GM21526 (cell line): ENCODE measurements at regions not wholly inside any gene's neighbourhood (a gene's known extent, or its start where the extent isn't known, plus 50 kb on each side); places are given as distances from the start of the nearest gene placed in this dataset.
"Not testable (repeated sequence)": the region's sequence is repeated elsewhere in the genome, so short reads cannot be mapped to it uniquely, and the experiment has no call there.

Experiments
- ATAC-seq: cut with Tn5 transposase; IDR thresholded peaks from one replicate; pipeline ENCODE4 v1.9.1; 2021; ENCODE audit warnings: moderate library complexity; ENCODE audit not compliant: unreplicated experiment, low FRiP score

DNA sequence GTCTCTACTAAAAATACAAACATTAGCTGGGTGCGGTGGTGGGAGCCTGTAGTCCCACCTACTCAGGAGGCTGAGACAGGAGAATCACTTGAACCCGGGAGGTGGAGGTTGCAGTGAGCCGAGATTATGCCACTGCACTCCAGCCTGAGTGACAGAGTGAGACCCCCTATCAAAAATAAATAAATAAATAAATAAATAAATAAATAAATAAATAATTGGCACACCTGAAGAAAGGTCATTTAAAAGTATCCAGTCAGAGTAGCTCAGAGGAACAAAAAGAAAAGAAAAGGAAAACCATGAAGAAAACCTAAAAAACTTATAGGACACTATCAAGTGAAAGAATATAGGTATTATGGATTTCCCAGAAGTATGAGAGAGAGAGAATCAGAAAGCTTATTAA is 330.1 kb upstream of the AR start:
- not testable (repeated sequence) for ATAC-seq

DNA sequence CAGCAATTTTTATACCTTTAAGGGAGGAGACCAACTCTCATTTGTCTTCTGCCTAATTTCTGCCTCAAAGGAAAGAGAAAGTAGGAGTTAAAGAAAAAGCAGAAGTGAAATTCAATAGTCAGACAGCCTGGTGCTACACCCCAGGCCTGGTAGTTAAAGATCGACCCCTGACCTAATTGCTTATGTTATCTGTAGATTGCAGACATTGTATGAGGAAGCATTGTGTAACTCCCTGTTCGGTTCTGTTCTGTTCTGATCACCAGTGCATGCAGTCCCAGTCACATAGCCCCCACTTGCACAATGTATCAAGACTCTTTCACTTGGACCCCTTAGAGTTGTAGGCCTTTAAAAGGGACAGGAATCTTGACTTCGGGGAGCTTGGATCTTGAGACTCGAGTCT is 335.9 kb upstream of the AR start:
- ATAC-seq: no peak

DNA sequence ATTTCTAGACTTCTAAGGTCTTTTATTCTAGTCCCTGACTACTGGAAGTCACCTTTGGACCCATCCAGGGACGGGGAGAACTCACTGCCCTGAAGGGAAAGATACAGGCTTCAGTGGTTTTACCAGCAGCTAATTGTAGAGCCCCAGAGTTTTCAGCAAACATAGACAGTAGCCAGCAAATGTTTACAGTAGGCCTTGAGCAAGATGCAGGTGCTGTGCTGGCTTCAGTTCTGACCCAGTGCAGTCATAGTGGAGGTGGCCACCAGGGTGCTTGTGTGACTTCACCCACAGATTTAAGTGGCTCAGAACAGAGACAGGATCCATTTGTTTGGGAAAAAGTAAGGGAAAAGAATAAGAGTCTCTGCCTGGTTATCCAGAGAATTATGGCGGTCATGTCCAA is 384.4 kb upstream of the AR start:
- no peak for ATAC-seq

DNA sequence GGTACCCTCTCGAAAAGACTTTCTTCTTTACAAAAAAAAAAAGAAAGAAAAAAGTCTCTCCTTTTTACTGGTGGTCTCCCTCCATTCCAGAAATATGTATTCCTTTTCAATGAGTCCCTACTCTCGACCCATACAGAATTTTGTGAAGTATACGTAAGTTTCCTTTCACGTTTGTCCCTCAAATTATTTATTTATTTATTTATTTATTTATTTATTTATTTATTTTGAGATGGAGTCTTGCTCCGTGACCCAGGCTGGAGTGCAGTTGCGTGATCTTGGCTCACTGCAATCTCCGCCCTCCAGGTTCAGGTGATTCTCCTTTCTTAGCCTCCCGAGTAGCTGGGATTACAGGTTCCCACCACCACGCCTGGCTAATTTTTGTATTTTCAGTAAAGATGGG is 429.2 kb upstream of the AR start:
- no peak for ATAC-seq

DNA sequence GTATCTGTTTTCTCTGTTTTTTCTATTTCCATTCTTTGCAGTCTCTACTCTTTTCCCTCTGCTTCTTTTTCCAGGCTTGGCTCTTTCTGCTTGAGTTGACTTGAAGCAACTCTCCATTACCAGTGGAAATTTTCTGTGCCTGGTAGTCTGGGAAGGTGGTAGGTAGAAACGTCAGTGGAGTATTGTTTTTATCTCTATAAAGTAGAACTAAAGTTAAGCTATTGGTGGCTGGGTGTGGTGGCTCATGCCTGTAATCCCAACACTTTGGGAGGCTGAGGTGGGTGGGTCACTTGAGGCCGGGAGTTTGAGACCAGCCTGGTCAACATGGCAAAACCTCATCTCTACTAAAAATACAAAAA is 438.1 kb upstream of the AR start:
- no peak for ATAC-seq

DNA sequence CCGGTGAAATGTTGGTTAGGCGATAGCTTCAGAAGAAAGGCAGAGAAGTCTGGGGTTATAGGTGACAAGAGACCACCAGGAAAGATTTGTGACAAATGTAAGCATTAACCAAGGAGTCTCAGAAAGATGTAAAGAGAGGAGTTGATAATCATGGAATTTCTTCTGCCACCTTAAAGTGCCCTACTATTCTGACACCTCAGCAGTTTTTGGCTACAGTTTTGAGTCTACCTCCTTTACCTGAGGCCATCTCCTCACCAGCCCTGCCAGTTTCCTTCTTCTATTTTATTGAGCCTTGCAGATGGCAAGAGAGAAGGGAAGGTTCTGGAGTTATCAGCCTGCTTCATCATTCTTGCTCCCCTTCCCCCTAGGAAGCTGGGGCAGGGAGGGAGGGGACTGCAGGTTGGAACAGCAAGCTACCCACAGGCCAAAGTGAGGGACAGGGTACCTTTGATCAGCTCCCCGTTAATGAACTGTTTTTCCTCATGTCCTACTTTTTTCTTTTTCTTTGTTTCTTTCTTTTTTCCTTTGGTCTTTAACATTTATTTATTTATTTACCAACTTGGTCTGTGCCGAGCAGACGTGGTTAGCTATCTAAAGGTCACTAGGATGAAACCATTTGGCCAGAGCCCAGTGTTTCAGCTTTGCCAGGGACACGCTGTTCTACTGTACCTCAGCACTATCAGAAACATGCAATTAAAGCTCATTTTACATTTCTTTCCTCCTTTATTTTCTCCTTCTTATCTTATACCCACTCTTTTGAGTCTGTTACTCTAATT is 438.7 kb upstream of the AR start:
- ATAC-seq: no peak

DNA sequence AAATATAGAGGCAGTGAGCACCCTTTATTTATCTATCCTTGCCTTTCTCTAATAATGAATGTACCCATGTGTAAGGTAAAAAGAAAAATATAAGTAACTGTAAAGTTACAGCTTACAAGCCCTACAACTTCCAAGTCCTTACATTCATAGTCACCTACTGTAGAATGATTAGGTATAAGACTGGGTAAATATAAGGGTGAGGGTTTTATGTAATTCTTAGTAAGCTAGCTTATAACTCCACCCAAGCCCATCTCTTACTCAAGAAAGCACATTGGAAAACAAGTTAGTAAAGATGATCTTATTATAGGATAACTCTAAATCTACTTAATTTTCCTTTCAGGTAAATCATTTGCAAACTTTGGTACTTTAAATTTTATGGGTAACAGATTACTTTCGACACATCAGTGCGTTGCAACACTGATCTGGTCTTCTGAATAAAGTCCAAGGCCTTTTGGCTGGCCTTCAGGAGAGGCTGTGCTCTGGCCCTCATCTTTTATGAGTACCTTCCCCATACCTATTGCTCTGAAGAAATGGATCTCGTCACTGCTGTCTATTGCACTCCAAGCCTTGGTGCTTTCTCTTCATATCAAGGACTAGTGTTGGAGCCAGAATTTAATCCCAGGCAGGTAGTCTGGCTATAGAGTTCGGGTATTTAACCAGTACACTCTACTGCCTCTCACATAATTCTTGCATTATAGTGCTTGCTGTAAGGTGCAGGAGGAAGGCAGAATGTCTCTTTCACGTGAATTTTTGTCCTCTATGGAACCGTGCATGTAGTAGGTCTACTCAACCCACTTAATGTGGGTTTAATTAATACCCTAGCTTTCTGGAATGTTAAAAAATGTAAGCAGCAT is 443.6 kb upstream of the AR start:
- no peak for ATAC-seq

DNA sequence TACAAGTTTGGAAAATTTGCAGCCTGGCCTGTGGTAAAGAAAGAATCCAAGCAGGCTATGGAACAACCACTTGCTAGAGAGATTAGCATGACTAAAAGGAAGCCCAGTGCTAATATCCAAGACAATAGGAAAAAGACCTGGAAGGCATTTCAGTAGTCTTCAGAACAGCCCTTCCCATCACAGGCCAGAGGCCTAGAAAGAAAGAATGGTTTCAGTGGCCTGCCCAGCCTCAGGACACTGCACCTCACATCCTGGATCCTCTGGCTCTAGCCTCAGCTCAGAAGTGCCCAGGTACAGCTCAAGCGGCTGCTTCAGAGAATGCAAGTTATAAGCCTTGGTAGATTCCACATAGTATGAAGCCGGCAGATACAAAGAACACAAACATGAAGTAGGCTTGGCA is 449.8 kb upstream of the AR start:
- no peak for ATAC-seq

DNA sequence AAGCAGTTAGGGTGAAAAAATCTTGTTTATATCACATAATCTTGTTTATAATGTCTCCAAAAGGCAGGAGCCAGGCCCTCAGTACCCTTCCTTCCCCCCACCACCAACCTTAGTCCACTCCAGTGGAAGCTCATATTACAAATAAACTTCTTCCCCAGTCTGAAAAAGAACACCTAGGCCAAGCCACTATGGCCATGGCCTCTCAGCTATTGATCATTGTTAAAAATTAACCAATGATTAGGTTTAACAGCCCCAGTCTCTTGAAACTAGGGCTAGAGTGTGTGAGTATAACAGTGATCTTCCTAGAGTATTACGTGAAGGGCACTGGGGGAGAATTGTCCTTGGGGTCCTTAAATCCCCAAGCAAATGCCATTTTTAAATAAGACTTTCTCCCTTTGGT is 411.9 kb upstream of the EDA2R start:
- ATAC-seq: no peak

DNA sequence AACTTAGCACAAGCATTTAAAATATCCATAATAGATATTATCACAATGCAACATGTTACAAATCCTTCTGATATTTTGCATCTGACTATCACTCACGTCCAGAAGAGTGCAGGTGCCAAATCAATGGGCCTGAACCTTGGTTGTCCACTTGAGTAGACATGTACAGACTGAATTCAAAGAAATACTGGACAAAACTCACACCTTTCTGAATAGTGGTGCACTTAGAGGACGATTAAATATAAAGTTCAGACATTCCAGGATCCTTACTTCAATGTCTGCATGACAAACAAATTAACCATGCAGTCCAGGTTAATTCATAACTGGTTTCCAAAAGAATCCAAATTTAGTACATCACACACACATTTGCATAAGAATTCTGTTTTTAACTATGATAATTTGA is 406.0 kb upstream of the EDA2R start:
- ATAC-seq: no peak

DNA sequence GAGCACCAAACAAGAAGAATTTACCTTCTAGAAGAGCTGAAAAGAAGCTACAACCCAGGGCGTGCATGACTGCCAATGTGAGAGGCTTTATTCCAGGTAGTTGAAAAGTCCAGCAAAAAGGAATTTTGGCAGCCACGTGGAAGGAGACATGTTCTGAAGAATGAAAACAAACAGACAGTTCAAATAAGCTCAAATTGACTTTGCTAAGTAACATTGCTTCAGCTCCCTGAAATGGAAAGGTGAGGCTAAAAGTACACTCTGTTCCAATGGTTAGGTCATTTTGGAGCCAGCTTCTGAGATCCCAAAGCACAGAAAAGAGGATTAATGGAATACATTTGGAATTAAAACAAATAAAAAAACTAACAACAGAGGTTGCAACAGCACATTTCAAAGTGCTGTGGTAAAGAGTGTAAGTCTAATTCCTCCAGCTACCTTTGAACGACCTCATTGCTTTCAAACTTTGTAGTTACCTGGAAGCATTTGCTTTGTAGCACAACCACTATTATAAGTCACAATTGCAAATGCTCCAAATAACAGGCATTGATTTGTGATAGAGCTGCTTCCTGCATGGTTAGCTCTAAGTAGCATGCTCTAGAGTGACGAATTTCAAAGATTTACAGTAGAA is 405.3 kb upstream of the EDA2R start:
- no peak for ATAC-seq

DNA sequence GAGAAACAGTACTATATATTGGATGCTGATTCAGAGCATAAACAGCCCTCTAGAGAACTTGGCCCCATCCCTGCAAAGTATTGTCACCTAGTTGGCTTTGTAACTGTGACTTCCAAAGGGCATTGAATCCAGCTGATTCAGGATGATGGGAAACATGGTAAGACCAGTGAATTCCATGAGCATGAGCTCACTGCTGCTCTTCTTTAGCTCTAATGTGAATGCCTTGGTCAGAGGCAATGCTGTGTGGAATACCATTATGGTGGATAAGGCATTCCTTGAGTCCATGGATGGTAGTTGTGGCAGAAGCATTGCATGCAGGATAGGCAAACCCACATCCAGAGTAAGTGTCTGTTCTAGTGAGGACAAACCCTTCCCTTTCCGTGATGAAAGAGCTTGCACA is 365.6 kb upstream of the EDA2R start:
- no peak for ATAC-seq

DNA sequence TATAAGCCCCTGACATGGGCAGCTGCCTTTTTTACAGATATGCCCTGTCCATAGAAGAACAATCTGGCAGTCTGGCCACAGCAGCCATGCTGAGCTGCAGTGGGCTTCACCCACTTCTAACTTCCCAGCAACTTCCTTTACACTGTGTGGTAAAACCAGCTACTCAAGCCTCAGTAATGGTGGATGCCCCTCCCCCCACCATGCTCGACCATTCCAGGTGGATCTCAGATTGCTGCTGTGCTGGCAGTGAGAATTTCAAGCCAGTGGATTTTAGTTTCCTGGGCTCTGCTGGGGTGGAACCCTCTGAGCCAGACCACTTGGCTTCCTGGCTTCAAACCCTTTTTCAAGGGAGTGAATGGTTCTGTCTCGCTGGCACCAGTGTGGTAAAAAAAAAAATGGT is 355.9 kb upstream of the EDA2R start:
- ATAC-seq: no peak

DNA sequence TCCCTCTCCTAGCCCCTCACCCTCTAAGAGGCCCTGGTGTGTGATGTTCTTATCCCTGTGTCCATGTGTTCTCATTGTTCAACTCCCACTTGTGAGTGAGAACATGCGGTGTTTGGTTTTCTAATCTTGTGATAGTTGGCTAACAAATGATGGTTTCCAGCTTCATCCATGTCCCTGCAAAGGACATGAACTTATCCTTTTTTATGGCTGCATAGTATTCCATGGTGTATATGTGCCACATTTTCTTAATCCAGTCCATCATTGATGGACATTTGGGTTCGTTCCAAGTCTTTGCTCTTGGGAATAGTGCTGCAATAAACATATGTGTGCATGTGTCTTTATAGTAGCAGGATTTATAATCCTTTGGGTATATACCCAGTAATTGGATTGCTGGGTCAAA is 353.2 kb upstream of the EDA2R start:
- not testable (repeated sequence) for ATAC-seq

DNA sequence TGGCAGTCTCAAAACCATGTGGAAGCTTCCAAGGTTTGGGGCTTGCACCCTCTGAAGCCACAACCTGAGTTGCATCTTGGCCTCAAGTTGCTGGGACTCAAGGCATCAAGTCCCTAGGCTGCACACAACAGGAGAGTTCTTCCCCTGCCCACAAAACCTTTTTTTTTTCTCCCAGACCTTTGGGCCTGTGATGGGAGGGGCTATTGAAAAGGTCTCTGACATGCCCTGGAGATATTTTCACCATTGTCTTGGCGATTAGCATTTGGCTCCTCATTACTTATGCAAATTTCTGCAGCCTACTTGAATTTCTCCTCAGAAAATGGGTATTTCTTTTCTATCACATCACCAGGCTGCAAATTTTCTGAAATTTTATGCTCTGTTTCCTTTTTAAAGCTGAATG is 349.5 kb upstream of the EDA2R start:
- no peak for ATAC-seq

DNA sequence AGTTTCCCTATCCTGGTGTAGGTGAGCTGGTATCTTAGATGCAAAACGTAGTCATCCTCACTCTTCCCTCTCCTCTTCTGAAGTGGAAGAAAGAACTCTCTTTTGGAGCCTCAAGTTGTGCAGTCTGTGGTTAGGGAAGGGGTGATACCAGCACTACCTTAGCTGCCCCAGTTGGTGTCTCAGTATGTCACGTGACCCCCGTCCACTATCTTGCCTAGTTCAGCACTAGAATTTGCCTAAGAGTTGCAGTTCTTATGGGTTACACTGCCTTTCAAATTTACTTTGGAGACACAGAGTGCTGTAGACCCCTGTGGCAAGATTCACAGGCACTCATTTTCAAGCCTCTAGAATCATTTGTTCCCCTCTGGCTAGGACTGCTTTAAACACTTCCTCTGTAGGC is 322.8 kb upstream of the EDA2R start:
- ATAC-seq: no peak

DNA sequence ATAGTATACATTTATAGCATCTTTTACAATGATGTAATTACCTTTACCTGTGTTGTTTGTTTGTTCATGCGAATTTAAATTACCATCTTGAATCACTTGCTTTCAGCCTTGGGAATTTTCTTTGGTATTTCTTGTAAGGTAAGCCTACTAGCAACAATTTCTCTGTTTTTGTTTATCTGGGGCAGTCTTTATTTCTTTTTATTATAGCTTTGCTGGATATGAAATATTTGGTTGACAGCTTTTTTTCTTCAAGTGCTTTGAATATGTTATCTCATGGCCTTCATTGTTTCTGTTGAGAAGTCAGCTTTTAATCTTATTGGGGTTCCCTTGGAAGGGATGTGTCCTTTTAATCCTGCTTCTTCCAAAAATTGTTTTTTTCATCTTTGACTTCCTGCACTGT is 292.8 kb upstream of the EDA2R start:
- ATAC-seq: no peak

DNA sequence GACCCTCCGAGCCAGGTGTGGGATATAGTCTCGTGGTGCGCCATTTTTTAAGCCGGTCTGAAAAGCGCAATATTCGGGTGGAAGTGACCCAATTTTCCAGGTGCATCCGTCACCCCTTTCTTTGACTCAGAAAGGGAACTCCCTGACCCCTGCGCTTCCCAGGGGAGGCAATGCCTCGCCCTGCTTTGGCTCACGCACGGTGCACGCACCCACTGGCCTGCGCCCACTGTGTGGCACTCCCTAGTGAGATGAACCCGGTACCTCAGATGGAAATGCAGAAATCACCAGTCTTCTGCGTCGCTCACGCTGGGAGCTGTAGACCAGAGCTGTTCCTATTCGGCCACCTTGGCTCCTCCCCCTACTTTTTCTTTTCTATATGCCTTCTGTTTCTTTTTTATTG is 291.6 kb upstream of the EDA2R start:
- not testable (repeated sequence) for ATAC-seq

DNA sequence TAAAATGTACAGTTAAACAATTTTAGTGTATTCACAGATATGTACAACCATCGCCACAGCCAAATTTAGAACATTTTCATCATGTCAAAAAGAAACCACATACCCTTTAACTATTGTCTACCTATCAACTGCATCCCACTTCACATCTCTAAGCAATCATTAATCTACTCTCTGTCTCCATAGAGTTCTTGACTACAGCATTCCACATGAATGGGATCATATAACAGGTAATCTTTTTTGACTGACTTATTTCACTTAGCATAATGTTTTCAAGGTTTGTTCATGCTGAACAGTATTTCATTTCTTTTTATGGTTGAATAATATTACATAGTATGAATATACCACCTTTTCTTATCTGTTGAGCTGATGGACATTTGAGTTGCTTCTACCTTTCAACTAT is 281.4 kb upstream of the EDA2R start:
- ATAC-seq: no peak

DNA sequence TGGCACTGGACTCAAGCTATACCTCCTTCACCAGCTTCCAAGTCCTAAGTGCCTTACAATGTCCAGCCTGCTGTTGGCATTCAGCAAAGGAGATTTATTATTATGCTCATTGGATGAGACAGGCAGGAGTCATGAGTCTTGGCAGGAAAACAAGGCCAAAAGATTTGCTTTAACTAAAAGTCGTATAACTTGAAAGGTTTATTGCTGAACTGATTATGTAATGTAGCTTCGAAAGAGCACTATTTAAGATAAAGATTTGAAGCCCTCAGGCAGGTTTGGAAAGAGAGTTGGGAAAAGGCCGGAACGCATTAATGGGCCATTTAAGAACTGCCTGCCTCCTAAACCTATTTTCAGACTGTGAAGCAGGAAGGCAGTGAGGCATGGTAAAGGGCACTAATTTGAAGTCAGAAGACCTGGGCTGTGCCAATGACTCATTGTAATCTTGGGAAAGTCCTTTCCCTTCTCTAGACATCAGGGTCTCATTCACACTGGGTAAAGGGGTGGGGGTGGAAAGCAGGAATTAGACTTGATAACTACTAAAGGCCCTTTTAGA is 280.5 kb upstream of the EDA2R start:
- no peak for ATAC-seq

DNA sequence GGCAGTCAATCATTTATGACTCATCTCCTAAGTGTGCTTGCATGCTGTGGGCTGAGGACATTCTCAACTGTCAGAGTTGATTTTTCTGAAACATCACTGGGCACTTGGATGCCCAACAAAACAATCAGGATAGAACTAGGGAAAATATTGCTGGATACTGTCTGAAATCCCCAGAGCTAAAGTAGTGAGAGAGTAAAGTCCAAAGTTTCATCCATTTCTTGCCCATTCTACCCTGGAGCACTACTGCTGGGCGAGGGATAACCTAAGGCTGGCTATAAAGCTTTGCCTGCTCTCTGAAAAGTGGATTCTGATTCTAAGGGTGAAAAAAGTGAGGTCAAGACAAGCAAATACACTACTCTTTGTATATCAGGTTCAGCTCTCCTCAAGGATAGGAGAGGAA is 279.6 kb upstream of the EDA2R start:
- ATAC-seq: no peak
